Mesenchymal stem cell (in vitro differentiated cells and primary cell): ENCODE measurements at regions not wholly inside any gene's neighbourhood (a gene's known extent, or its start where the extent isn't known, plus 50 kb on each side); places are given as distances from the start of the nearest gene placed in this dataset.

Source experiments
- DNase-seq: peaks from one replicate; pipeline ENCODE4 v3.0.0-alpha.2; 2013
- H2AFZ ChIP-seq: one replicate; pipeline ENCODE4 v1.6.1; 2013; ENCODE audit warnings: low read depth, mild to moderate bottlenecking, control low read depth, inconsistent platforms, low read length, moderate library complexity
- H2AK5ac ChIP-seq: 2 replicates; pipeline ENCODE4 v1.6.1; 2013; ENCODE audit warnings: low read length, moderate library complexity, mild to moderate bottlenecking, inconsistent platforms; ENCODE audit not compliant: severe bottlenecking
- H2BK120ac ChIP-seq: one replicate; pipeline ENCODE4 v1.6.1; 2013; ENCODE audit warnings: low read depth, mild to moderate bottlenecking, inconsistent platforms, low read length, moderate library complexity
- H2BK12ac ChIP-seq, 2 experiments: one replicate each; pipeline ENCODE4 v1.6.1; 2013; ENCODE audit warnings: inconsistent platforms in 2 of 2, low read length in 2 of 2, mild to moderate bottlenecking in 2 of 2, moderate library complexity in 2 of 2, control low read depth in 1 of 2
- H2BK15ac ChIP-seq: one replicate; pipeline ENCODE4 v1.6.1; 2013; ENCODE audit warnings: mild to moderate bottlenecking, low read depth, inconsistent platforms; ENCODE audit not compliant: poor library complexity, severe bottlenecking
- H2BK5ac ChIP-seq: 2 replicates; pipeline ENCODE4 v1.6.1; 2013; ENCODE audit warnings: low read depth, mild to moderate bottlenecking, low read length, control low read depth, inconsistent platforms; ENCODE audit not compliant: poor library complexity, severe bottlenecking
- H3K14ac ChIP-seq, 2 experiments: one replicate each; pipeline ENCODE4 v1.6.1; 2013; ENCODE audit warnings: inconsistent platforms in 2 of 2, low read length in 2 of 2, control low read depth in 1 of 2, mild to moderate bottlenecking in 1 of 2, moderate library complexity in 1 of 2
- H3K18ac ChIP-seq, 2 experiments: one replicate each; pipeline ENCODE4 v1.6.1; 2013; ENCODE audit warnings: inconsistent platforms in 2 of 2, low read length in 2 of 2, control low read depth in 1 of 2, low read depth in 1 of 2, mild to moderate bottlenecking in 1 of 2
- H3K23ac ChIP-seq, 2 experiments: one replicate each; pipeline ENCODE4 v1.6.1; 2013; ENCODE audit warnings: inconsistent platforms in 2 of 2, low read length in 2 of 2, mild to moderate bottlenecking in 2 of 2, moderate library complexity in 2 of 2, control low read depth in 1 of 2
- H3K27ac ChIP-seq: 2 replicates; pipeline ENCODE4 v1.5.1; 2013; ENCODE audit warnings: mild to moderate bottlenecking, moderate library complexity, low read length, control low read depth, inconsistent platforms; ENCODE audit not compliant: poor library complexity, severe bottlenecking
- H3K27me3 ChIP-seq, 2 experiments: 2 replicates each; pipeline versions ENCODE4 v1.6.1 to v1.7.0; 2013; ENCODE audit warnings: low read length in 2 of 2, mild to moderate bottlenecking in 2 of 2, moderate library complexity in 2 of 2, control low read depth in 1 of 2, inconsistent platforms in 1 of 2; ENCODE audit not compliant: control insufficient read depth in 1 of 2, insufficient read depth in 1 of 2
- H3K36me3 ChIP-seq, 2 experiments: 2 replicates each; pipeline versions ENCODE4 v1.6.1 to v1.7.0; 2013; ENCODE audit warnings: low read length in 2 of 2, control low read depth in 1 of 2, inconsistent platforms in 1 of 2, low read depth in 1 of 2, mild to moderate bottlenecking in 1 of 2; ENCODE audit not compliant: insufficient read depth in 2 of 2, control insufficient read depth in 1 of 2
- H3K4ac ChIP-seq, 2 experiments: one replicate each; pipeline ENCODE4 v1.6.1; 2013; ENCODE audit warnings: inconsistent platforms in 2 of 2, low read length in 2 of 2, mild to moderate bottlenecking in 2 of 2, moderate library complexity in 2 of 2, control low read depth in 1 of 2, low read depth in 1 of 2
- H3K4me1 ChIP-seq: 2 replicates; pipeline ENCODE4 v1.6.1; 2013; ENCODE audit warnings: low read depth, low read length, control low read depth; ENCODE audit not compliant: control insufficient read depth, insufficient read depth
- H3K4me2 ChIP-seq: 2 replicates; pipeline ENCODE4 v1.6.1; 2013; ENCODE audit warnings: low read length, mild to moderate bottlenecking, inconsistent platforms; ENCODE audit not compliant: poor library complexity, severe bottlenecking
- H3K4me3 ChIP-seq, 2 experiments: 2 replicates each; pipeline versions ENCODE4 v1.5.1 to v1.7.0; 2013; ENCODE audit warnings: low read length in 2 of 2, mild to moderate bottlenecking in 2 of 2, control low read depth in 1 of 2, low read depth in 1 of 2; ENCODE audit not compliant: insufficient read depth in 1 of 2
- H3K79me1 ChIP-seq: replicated peaks from 2 replicates; pipeline ENCODE4 v1.6.1; 2013; ENCODE audit warnings: mild to moderate bottlenecking, control low read depth, low read length, inconsistent platforms; ENCODE audit not compliant: poor library complexity, severe bottlenecking
- H3K9ac ChIP-seq: 2 replicates; pipeline ENCODE4 v1.7.0; 2013; ENCODE audit warnings: mild to moderate bottlenecking, low read length, moderate library complexity
- H3K9me3 ChIP-seq: 2 replicates; pipeline ENCODE4 v1.7.0; 2013; ENCODE audit warnings: mild to moderate bottlenecking, low read length; ENCODE audit not compliant: control insufficient read depth
- H4K8ac ChIP-seq: one replicate; pipeline ENCODE4 v1.6.1; 2013; ENCODE audit warnings: inconsistent platforms, mild to moderate bottlenecking, low read length, moderate library complexity
- H4K91ac ChIP-seq: one replicate; pipeline ENCODE4 v1.6.1; 2013; ENCODE audit warnings: mild to moderate bottlenecking, low read length, inconsistent platforms
- WGBS: methylation state at CpG from one replicate; pipeline ENCODE4 v1.1.7; 2013; ENCODE audit warnings: mixed read lengths; 5-methylcytosine and 5-hydroxymethylcytosine counted together

- no peak for DNase-seq
- H3K4me3 ChIP-seq, result no peak overlapping the region
- H2BK12ac ChIP-seq, result no peak overlapping the region
- no peak overlapping the region for H2BK120ac ChIP-seq
- H2BK15ac ChIP-seq, result no peak overlapping the region
- no peaks in the 10 kb centered on the region for H3K9me3 ChIP-seq
- H3K14ac ChIP-seq, result no peak overlapping the region
- WGBS, result 66% methylated on average over 4 of the region's 4 CpGs
- no peak overlapping the region for H3K18ac ChIP-seq
- H4K8ac ChIP-seq, result no peak overlapping the region
- H3K27ac ChIP-seq, result no peak overlapping the region
- H3K79me1 ChIP-seq, result no peaks in the 10 kb centered on the region
- no peak overlapping the region for H3K9ac ChIP-seq
- no peak overlapping the region for H2AFZ ChIP-seq
- H3K27me3 ChIP-seq, result no peaks in the 10 kb centered on the region
- H3K36me3 ChIP-seq, result no peaks in the 10 kb centered on the region
- no peak overlapping the region for H2BK5ac ChIP-seq
- no peaks in the 10 kb centered on the region for H3K4me1 ChIP-seq
- no peak overlapping the region for H4K91ac ChIP-seq
- H3K23ac ChIP-seq, result no peak overlapping the region
- H3K4ac ChIP-seq, result no peak overlapping the region
- no peak overlapping the region for H3K4me2 ChIP-seq
- no peak overlapping the region for H2AK5ac ChIP-seq
These were observed 265.0 kb downstream of the KIF4B start for GRCh38 chr5:155278532-155278931.

GRCh38 chr5:155282503-155283107, 269.1 kb downstream of the KIF4B start:
- Histone ChIP-seq H3K9me3 (no peaks in the 10 kb centered on the region), H3K14ac (no peak overlapping the region), H3K18ac (no peak overlapping the region)

GRCh38 chr5:155285706-155286105, 272.2 kb downstream of the KIF4B start:
- no peak overlapping the region for H3K27ac ChIP-seq
- H2BK120ac ChIP-seq, result no peak overlapping the region
- no peak overlapping the region for H3K14ac ChIP-seq
- 22% methylated on average over 1 of the region's 1 CpG for WGBS
- no peaks in the 10 kb centered on the region for H3K36me3 ChIP-seq
- H2BK15ac ChIP-seq, result no peak overlapping the region
- no peak overlapping the region for H3K23ac ChIP-seq
- no peaks in the 10 kb centered on the region for H3K27me3 ChIP-seq
- no peak overlapping the region for H4K8ac ChIP-seq
- H2AK5ac ChIP-seq, result no peak overlapping the region
- no peak overlapping the region for H2BK12ac ChIP-seq
- no peak overlapping the region for H2AFZ ChIP-seq
- no peak overlapping the region for H3K4me2 ChIP-seq
- no peak for DNase-seq
- no peak overlapping the region for H2BK5ac ChIP-seq
- no peaks in the 10 kb centered on the region for H3K9me3 ChIP-seq
- no peak overlapping the region for H3K18ac ChIP-seq
- H3K4ac ChIP-seq, result no peak overlapping the region
- H3K79me1 ChIP-seq, result no peaks in the 10 kb centered on the region
- no peak overlapping the region for H3K4me3 ChIP-seq
- no peaks in the 10 kb centered on the region for H3K4me1 ChIP-seq
- H3K9ac ChIP-seq, result no peak overlapping the region
- no peak overlapping the region for H4K91ac ChIP-seq

More at GRCh38 chr5:155282503-155283107, 269.1 kb downstream of the KIF4B start:
- Histone ChIP-seq H2BK120ac (no peak overlapping the region), H3K9ac (no peak overlapping the region), H3K27ac (no peak overlapping the region), H3K4me2 (no peak overlapping the region), H3K79me1 (no peaks in the 10 kb centered on the region), H2BK15ac (no peak overlapping the region), H3K23ac (no peak overlapping the region), H2BK12ac (no peak overlapping the region), H3K4me1 (no peaks in the 10 kb centered on the region), H2AFZ (no peak overlapping the region), H2AK5ac (no peak overlapping the region), H3K4ac (no peak overlapping the region), H2BK5ac (no peak overlapping the region), H4K8ac (no peak overlapping the region), H3K27me3 (no peaks in the 10 kb centered on the region), H3K36me3 (no peaks in the 10 kb centered on the region), H4K91ac (no peak overlapping the region), H3K4me3 (no peak overlapping the region)
- no peak for DNase-seq
- WGBS, result 63% methylated on average over 6 of the region's 6 CpGs

GRCh38 chr5:155290937-155291336, 277.4 kb downstream of the KIF4B start:
- no peak overlapping the region for H3K4ac ChIP-seq
- H2AK5ac ChIP-seq, result no peak overlapping the region
- no peaks in the 10 kb centered on the region for H3K36me3 ChIP-seq
- no peak overlapping the region for H2BK120ac ChIP-seq
- H3K18ac ChIP-seq, result no peak overlapping the region
- H2BK5ac ChIP-seq, result no peak overlapping the region
- no peak overlapping the region for H3K9ac ChIP-seq
- no peak overlapping the region for H4K8ac ChIP-seq
- H3K23ac ChIP-seq, result no peak overlapping the region
- no peak overlapping the region for H3K4me2 ChIP-seq
- no peak overlapping the region for H3K4me3 ChIP-seq
- no peak overlapping the region for H4K91ac ChIP-seq
- H3K4me1 ChIP-seq, result no peaks in the 10 kb centered on the region
- DNase-seq, result no peak
- no peak overlapping the region for H3K27ac ChIP-seq
- H3K27me3 ChIP-seq, result no peaks in the 10 kb centered on the region
- WGBS, result 67% methylated on average over 1 of the region's 1 CpG
- no peak overlapping the region for H2AFZ ChIP-seq
- H3K79me1 ChIP-seq, result no peaks in the 10 kb centered on the region
- H3K9me3 ChIP-seq, result no peaks in the 10 kb centered on the region
- H2BK12ac ChIP-seq, result no peak overlapping the region
- no peak overlapping the region for H2BK15ac ChIP-seq
- H3K14ac ChIP-seq, result no peak overlapping the region
